ENCODE measurements at regions not wholly inside any gene's neighbourhood (a gene's known extent, or its start where the extent isn't known, plus 50 kb on each side); places are given as distances from the start of the nearest gene placed in this dataset.

DNA sequence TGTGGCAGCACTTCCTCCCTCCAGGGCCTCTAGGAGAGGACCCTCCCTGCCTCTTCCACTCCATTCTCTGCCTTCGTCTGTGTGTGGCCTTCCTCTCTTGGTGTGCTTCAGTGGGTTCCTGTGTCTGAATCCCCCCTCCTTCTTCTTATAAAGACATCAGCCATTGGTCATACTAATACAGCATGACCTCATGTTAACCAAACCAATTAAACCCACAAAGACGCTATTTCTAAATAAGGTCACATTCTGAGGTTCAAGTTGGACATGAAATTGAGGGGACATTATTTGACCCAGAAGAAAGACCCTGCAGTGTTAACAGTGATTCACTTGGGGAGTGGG lies 398.6 kb downstream of the SHANK2 start:
- TF ChIP-seq LEF1 (IDR thresholded peaks at IDR 0.05; ENCODE audit: borderline replicate concordance) = no peak
- no peak for TF ChIP-seq ZNF384 (IDR thresholded peaks at IDR 0.05)
- TF ChIP-seq FOXA1 (IDR thresholded peaks at IDR 0.05) = no peak
- no peak for TF ChIP-seq L3MBTL2 (conservative IDR thresholded peaks at IDR 0.05)
- TF ChIP-seq HDGF (IDR thresholded peaks at IDR 0.05; ENCODE audit: borderline replicate concordance) = no peak
- TF ChIP-seq SP1 (IDR thresholded peaks at IDR 0.05) = no peak
- no peak for TF ChIP-seq TARDBP (IDR thresholded peaks at IDR 0.05)
- no peak for TF ChIP-seq FOXM1 (IDR thresholded peaks at IDR 0.05; ENCODE audit: borderline replicate concordance)
- TF ChIP-seq ELF4 (IDR thresholded peaks at IDR 0.05) = no peak
- TF ChIP-seq, protein P1, sequence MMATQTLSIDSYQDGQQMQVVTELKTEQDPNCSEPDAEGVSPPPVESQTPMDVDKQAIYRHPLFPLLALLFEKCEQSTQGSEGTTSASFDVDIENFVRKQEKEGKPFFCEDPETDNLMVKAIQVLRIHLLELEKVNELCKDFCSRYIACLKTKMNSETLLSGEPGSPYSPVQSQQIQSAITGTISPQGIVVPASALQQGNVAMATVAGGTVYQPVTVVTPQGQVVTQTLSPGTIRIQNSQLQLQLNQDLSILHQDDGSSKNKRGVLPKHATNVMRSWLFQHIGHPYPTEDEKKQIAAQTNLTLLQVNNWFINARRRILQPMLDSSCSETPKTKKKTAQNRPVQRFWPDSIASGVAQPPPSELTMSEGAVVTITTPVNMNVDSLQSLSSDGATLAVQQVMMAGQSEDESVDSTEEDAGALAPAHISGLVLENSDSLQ (IDR thresholded peaks at IDR 0.05) = no peak
- no peak for TF ChIP-seq BHLHE40 (IDR thresholded peaks at IDR 0.05; ENCODE audit: borderline replicate concordance)

Measured in HEK293T (cell line).